Breast epithelium (tissue), 4 donors: ENCODE measurements at regions not wholly inside any gene's neighbourhood (a gene's known extent, or its start where the extent isn't known, plus 50 kb on each side); places are given as distances from the start of the nearest gene placed in this dataset.

Experiments used
- DNase-seq, 2 donors: peaks; one replicate each; pipeline ENCODE4 v3.0.0-alpha.2; 2019; ENCODE audit warnings: low spot score in 2 of 2
- H3K27ac ChIP-seq, 2 donors: fragments of 200-600 bp; sonication (generic) in 1 of 2; one replicate each; pipeline ENCODE4 v1.5.1; 2016 to 2019; ENCODE audit warnings: mild to moderate bottlenecking in 1 of 2
- H3K27me3 ChIP-seq, 2 donors: fragments of 200-600 bp; sonication (generic) in 1 of 2; one replicate each; pipeline versions ENCODE4 v1.5.1 to v1.6.0; 2017 to 2019; ENCODE audit warnings: control low read depth in 1 of 2, mild to moderate bottlenecking in 1 of 2
- H3K36me3 ChIP-seq: fragments of 200-600 bp; one replicate; pipeline ENCODE4 v1.5.1; 2019
- H3K4me1 ChIP-seq, 2 donors: fragments of 200-600 bp; sonication (generic); one replicate each; pipeline ENCODE4 v1.5.1; 2016 to 2019; ENCODE audit warnings: control low read depth in 1 of 2
- H3K4me3 ChIP-seq, 3 donors: fragments of 200-600 bp; sonication (generic); 1 replicate in 2 of 3; 2 replicates in 1 of 3; pipeline ENCODE4 v1.5.1; 2016 to 2019; ENCODE audit warnings: mild to moderate bottlenecking in 3 of 3, moderate library complexity in 2 of 3
- H3K9me3 ChIP-seq, 2 donors: fragments of 200-600 bp; sonication (generic) in 1 of 2; one replicate each; pipeline ENCODE4 v1.5.1; 2016 to 2019; ENCODE audit warnings: control low read depth in 1 of 2
- CTCF ChIP-seq, 3 donors: fragments of 450-650 bp; IDR thresholded peaks; one replicate each; pipeline ENCODE4 v1.5.1; 2016 to 2017; ENCODE audit warnings: antibody characterized with exemption in 3 of 3, mild to moderate bottlenecking in 3 of 3, moderate library complexity in 3 of 3
- POLR2A ChIP-seq: fragments of 450-650 bp; IDR thresholded peaks from one replicate; pipeline ENCODE4 v1.6.1; 2016; ENCODE audit warnings: antibody characterized with exemption, mild to moderate bottlenecking, moderate library complexity
- POLR2AphosphoS5 ChIP-seq, 3 donors: sonication (generic); formaldehyde crosslinking; IDR thresholded peaks; one replicate each; pipeline ENCODE4 v1.6.1; 2017; ENCODE audit warnings: antibody characterized with exemption in 3 of 3
- intact Hi-C: fragments of 100-400 bp; cut with DNase I; formaldehyde crosslinking; loops from one replicate; pipeline ENCODE4 v1.15.1; 2023; ENCODE audit warnings: low total_unique reads

DNA sequence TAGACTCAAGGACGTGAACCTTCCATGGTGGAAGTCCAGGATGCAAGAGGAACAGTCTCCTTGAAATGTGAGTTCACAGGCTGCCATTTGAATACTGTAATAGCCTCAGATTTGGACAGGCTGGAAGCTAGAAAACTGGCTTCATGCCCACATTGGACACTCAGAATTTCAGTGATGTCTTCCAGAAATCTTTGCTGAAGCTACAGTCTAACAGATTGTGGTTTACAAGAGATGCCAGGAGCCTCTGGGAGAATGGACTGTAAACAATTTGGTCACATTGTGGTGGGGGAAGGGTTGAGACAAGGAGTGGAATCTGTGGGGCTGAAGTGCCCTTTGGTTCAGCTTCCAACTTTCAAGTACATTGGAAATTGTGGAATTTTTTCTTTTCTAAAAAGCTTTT is 252.0 kb upstream of the PROK2 start:
- intact Hi-C loops: no loop called here
- Histone ChIP-seq H3K27me3 (no peaks in the 10 kb centered on the region), H3K4me3 (no peak overlapping the region), H3K4me1 (no peaks in the 10 kb centered on the region), H3K27ac (no peak overlapping the region), H3K9me3 (no peaks in the 10 kb centered on the region), H3K36me3 (no peaks in the 10 kb centered on the region)
- TF ChIP-seq POLR2AphosphoS5 (IDR thresholded peaks at IDR 0.05) (no peak), POLR2A (no peak), CTCF (IDR thresholded peaks at IDR 0.05) (no peak)
- DNase-seq: no peak

DNA sequence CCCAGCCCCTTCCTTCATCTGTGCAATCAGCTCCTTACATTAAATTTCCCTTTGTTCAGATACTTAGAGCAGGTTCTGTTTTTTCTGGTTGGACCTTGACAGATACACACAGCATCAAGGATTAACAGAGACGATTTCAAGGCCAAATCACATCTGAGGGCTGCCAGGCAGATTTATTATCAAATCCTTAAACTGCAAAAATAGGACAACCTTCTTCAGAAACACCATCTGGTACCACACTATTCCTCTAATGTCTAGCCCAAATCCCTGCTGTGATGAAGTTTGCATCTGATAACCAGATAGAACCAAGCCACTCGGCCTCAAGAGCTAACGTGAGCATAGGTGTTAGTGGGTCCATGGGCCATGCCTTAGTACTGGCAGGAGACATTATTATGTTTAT is 250.7 kb upstream of the PROK2 start:
- TF ChIP-seq POLR2AphosphoS5 (IDR thresholded peaks at IDR 0.05) (no peak), POLR2A (no peak), CTCF (IDR thresholded peaks at IDR 0.05) (no peak)
- Histone ChIP-seq H3K36me3 (no peaks in the 10 kb centered on the region), H3K4me3 (no peak overlapping the region), H3K27me3 (no peaks in the 10 kb centered on the region), H3K9me3 (no peaks in the 10 kb centered on the region), H3K4me1 (no peaks in the 10 kb centered on the region), H3K27ac (no peak overlapping the region)
- intact Hi-C loops: no loop called here
- DNase-seq: no peak

DNA sequence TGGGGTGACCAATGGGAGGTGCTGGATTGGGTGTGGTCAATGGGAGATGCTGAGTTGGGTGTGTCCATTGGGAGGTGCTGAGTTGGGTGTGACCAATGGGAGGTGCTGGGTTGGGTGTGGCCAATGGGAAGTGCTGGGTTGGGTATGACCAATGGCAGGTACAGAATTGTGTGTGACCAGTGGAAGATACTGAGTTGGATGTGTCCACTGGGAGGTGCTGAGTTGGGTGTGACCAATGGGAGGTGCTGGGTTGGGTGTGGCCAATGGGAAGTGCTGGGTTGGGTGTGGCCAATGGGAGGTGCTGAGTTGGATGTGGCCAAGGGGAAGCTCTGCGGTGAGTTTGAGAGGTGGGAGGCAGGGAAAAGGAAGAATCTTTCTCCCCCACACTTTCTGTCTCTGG is 250.0 kb upstream of the PROK2 start:
- no peaks in the 10 kb centered on the region for H3K27me3 ChIP-seq
- no peaks in the 10 kb centered on the region for H3K36me3 ChIP-seq
- no peaks in the 10 kb centered on the region for H3K4me1 ChIP-seq
- H3K9me3 ChIP-seq: no peaks in the 10 kb centered on the region
- no peak for DNase-seq
- intact Hi-C loops: no loop called here
- no peak overlapping the region for H3K4me3 ChIP-seq
- H3K27ac ChIP-seq: no peak overlapping the region
- TF ChIP-seq POLR2A: no peak
- no peak for TF ChIP-seq CTCF (IDR thresholded peaks at IDR 0.05)
- TF ChIP-seq POLR2AphosphoS5 (IDR thresholded peaks at IDR 0.05): no peak

- TF ChIP-seq CTCF (IDR thresholded peaks at IDR 0.05): no peak
- no peak for TF ChIP-seq POLR2AphosphoS5 (IDR thresholded peaks at IDR 0.05)
- TF ChIP-seq POLR2A: no peak
- intact Hi-C loops: no loop called here
- H3K27me3 ChIP-seq: no peaks in the 10 kb centered on the region
- no peaks in the 10 kb centered on the region for H3K9me3 ChIP-seq
- no peaks in the 10 kb centered on the region for H3K36me3 ChIP-seq
- DNase-seq: no peak
- no peaks in the 10 kb centered on the region for H3K4me1 ChIP-seq
- H3K4me3 ChIP-seq: no peak overlapping the region
- H3K27ac ChIP-seq: no peak overlapping the region
Measured at GRCh38 chr3:72033666-72034428, 248.9 kb upstream of the PROK2 start.

- intact Hi-C loops: no loop called here
- no peak for TF ChIP-seq POLR2A
- no peak for TF ChIP-seq POLR2AphosphoS5 (IDR thresholded peaks at IDR 0.05)
- TF ChIP-seq CTCF (IDR thresholded peaks at IDR 0.05): no peak
- Histone ChIP-seq H3K4me3 (no peak overlapping the region), H3K27ac (no peak overlapping the region), H3K27me3 (no peaks in the 10 kb centered on the region), H3K9me3 (no peaks in the 10 kb centered on the region), H3K36me3 (no peaks in the 10 kb centered on the region), H3K4me1 (no peaks in the 10 kb centered on the region)
- no peak for DNase-seq
Measured at GRCh38 chr3:72032441-72033135, 247.6 kb upstream of the PROK2 start.
